ENCODE measurements at regions not wholly inside any gene's neighbourhood (a gene's known extent, or its start where the extent isn't known, plus 50 kb on each side); places are given as distances from the start of the nearest gene placed in this dataset.

DNA sequence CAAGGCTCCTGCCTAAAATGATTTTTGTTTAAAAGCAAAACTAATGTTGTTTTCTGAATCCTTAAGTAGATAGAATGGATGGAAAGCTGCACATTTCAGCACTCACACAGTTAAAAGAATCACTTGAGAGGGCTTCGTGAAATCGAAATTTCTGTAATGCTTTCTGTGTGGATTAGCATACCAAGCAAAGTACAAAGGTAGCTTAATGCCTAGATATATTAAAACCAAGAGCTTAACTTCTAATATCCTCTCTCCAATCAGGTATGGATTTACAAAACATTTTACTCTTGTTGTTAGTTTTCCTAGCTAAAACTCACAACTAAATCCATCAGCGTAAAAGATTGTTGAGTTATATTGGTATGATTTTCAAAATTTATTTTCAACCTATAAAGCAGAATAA, 378.8 kb upstream of the PRMT6 start:
- TF ChIP-seq, protein P1, sequence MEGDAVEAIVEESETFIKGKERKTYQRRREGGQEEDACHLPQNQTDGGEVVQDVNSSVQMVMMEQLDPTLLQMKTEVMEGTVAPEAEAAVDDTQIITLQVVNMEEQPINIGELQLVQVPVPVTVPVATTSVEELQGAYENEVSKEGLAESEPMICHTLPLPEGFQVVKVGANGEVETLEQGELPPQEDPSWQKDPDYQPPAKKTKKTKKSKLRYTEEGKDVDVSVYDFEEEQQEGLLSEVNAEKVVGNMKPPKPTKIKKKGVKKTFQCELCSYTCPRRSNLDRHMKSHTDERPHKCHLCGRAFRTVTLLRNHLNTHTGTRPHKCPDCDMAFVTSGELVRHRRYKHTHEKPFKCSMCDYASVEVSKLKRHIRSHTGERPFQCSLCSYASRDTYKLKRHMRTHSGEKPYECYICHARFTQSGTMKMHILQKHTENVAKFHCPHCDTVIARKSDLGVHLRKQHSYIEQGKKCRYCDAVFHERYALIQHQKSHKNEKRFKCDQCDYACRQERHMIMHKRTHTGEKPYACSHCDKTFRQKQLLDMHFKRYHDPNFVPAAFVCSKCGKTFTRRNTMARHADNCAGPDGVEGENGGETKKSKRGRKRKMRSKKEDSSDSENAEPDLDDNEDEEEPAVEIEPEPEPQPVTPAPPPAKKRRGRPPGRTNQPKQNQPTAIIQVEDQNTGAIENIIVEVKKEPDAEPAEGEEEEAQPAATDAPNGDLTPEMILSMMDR (IDR thresholded peaks at IDR 0.05; ENCODE audit: low read depth, low read length), result no peak
- no peak for TF ChIP-seq EZH2phosphoT487 (IDR thresholded peaks at IDR 0.05; ENCODE audit: low read depth)

Measured in OCI-LY3 (cell line).